IPS DF 4.7 (cell line): ENCODE measurements at regions not wholly inside any gene's neighbourhood (a gene's known extent, or its start where the extent isn't known, plus 50 kb on each side); places are given as distances from the start of the nearest gene placed in this dataset.

ENCODE experiments used
- DNase-seq: peaks from one replicate; pipeline ENCODE4 v3.0.0-alpha.2; 2013; ENCODE audit warnings: low spot score; ENCODE audit errors: extremely low read depth

- DNase-seq = no peak
Observed at GRCh38 chr14:29453045-29453444, 474.6 kb downstream of the PRKD1 start.

DNA sequence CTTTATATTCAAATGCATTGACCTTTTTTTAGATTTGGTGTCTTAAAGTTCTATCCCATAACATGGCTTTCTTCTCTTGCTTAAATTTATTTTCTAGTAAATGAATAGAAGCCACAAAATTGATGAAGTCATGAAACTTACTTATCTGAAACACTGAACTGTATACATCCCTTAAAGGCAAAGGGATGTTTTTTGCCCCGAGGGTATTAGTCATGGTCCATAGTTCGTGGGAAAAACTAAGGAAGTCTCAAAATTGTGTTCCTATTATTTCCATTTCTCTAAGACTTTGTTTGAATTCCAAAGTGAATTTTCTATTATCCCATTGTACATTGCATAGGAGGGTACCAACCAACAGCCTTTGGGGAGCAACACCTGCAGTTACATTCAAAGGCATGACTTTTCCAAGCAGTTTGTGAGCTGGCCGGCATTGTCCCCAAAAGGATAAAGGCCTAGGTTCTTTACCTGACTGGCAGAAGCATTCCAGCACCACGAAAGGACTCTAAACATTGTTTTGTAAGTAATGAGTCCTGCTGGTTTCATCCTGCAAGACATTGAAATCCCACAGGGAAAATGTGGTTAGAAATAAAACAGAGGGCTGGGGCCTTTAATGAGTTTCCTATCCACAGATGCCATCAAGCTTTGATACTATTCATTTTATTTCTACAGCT, 473.5 kb downstream of the PRKD1 start:
- no peak for DNase-seq

DNA sequence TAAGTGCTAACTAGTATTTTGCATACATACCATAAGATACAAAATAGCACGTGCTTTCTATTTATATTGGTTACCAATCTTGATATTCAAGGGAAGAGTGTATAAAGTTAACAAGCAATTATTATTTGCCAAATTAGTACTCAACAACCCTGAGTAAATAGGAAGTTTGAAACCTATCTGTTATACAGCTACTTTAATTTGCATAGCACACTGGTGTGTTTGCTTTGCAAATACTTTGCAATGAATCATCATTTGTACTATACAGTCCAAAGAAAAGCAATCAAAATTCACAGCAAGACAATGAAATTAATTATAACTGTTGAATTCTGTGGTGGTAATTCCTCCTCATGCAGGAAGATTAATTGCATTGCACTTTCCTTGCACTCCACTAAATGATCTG, 469.1 kb downstream of the PRKD1 start:
- no peak for DNase-seq

GRCh38 chr14:29459531-29459930, 468.1 kb downstream of the PRKD1 start:
- DNase-seq = no peak

DNA sequence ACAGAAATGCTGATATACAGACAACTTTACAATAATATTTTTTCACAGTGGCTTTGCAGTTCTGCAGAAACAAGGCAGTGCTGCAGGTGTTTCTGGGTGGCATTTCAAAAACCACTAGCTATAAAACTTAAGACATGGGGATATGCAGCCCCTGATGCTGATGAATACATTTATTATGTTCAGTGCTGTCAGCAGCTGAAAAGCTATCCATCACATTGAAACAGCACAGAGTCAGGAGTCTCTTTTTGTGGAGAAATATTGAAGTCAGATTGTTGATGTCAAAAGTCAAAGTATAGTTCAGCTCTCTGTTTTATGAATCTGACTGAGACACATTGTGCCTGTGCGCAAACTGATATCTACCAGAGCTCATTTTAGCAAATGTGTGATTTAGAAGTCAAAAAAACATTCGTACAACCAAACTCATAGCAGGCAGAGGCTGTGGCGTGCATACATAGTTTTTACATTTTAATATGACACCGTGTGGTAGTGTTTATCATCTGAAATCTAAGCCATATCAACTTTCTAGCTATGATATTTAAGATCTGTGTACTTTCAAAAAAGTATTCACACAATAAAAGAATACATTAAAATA, 467.6 kb downstream of the PRKD1 start:
- no peak for DNase-seq

- DNase-seq = no peak
Observed at GRCh38 chr14:29461101-29461500, 466.5 kb downstream of the PRKD1 start.

- no peak for DNase-seq
Observed at GRCh38 chr14:29461506-29461905, 466.1 kb downstream of the PRKD1 start.

DNA sequence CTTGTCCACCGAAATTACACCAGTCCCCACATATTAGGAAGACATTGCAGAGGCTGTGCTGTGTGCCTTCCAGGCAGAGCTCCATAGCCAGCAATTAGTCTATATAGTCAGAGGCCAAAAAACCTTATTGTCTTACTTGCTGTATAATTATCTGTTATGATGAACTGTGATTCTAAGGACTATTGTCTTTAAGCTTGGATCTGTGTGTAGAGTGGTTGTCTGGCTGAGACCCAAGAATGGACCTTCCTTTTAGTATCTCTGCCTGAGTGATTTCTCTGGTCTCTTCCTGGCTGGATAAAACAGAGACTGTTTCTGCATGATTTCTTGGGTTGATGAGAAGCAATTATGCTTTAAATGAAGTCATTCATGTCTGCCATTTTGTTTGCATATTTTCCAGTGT, 465.3 kb downstream of the PRKD1 start:
- no peak for DNase-seq

GRCh38 chr14:29462772-29463171, 464.9 kb downstream of the PRKD1 start:
- no peak for DNase-seq

- no peak for DNase-seq
Observed at GRCh38 chr14:29463727-29464395, 463.8 kb downstream of the PRKD1 start.

DNA sequence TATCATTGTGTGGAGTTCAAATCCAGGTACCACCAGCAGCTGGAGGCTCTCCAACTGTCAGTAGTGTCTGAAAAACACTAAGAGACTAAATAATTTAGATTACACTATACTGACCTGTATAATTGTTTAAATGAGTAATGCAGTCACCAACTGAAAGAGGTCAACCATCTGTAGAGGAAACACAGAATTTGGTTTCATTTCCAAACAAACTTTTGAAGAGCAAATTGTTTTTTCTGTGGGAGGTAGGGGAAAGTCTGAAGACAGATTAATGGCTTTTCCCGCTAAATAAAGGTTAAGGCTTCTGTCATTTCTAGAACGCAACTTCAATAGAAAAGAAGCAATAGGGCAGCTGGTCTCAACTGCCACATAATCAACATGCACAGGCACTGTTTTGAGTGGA, 462.6 kb downstream of the PRKD1 start:
- no peak for DNase-seq

DNA sequence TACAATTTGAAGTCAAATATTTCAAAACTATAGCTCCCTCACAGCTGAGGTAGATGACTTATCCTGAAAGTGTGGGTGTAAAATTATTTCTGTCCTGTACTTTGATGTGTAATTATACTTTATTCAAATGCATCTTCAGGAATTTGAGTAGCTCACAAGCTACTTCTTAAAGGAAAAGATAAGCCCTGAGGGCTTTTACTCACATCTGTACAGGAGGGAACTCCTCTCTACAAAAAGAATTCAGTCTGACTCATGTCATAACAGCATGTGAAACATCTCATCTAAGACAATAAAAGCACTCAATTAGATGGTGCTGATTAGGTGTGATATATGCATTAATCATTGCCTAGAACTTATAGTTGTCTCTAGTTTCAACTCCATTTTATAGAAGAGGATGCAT, 452.0 kb downstream of the PRKD1 start:
- DNase-seq = no peak

DNA sequence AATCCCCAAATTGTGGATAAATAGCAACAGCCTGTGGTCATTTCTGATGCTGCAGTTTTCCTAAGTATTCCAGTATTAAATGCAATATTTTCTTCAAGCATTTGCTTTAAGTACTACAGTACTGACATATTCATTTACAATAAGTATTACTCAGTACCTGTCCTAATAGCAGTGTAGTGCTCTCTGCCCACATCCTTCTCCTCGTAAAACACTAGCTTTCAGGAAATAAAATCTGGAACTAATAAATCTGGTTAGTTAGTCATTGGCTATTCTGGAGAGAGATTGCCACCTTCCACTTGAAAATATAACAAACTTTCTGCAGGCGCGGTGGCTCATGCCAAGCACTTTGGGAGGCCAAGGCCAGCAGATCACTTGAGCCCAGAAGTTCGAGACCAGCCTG, 441.5 kb downstream of the PRKD1 start:
- no peak for DNase-seq

DNA sequence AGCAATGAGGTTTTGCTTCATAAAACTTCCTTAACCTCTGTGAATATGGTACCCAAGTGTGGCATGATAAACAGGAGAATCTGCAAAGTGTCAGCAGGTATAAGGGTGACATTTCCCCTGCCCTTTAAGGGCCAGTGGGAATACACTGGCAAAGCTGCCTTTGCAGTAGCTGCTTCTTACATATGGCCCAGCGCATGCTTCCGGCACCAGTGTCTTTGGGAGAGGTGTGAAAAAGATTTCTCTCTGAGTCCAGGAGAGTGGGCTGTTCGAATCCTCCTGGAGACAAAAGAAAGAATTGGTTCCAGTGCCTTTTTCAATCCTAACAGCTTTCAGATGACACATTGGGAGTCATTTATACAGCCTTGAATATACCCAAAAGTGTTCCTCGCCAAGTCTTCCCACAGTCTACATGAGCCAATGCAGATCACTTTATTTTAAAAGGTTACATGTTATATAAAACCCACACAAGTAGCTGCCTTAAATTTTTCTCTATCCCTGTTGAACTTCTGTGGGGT, 437.7 kb downstream of the PRKD1 start:
- no peak for DNase-seq

GRCh38 chr14:29493849-29494248, 433.8 kb downstream of the PRKD1 start:
- DNase-seq = no peak

DNA sequence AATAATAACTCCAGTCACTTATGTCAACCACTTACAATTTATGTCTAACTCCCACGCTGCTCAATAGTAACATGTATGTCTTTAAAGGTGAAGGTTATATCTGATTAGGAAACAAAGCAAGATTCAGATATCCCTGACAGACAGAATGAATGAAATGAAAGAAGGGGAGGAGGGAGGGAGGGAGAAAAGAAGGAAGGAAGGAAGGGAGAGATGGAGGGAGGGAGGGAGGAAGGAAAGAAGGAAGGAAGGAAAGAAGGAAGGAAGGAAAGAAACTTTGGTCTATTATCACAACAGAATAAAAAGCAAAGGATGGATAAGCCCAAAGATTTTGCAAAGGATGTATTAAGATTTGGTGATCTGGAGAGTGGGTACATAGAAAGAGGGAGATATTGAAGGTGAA, 433.3 kb downstream of the PRKD1 start:
- no peak for DNase-seq

GRCh38 chr14:29503903-29504302, 423.7 kb downstream of the PRKD1 start:
- DNase-seq = no peak

GRCh38 chr14:29518335-29518734, 409.3 kb downstream of the PRKD1 start:
- DNase-seq = no peak

- DNase-seq = peak; percentile 22
Observed at GRCh38 chr14:29521526-29522137, 406.0 kb downstream of the PRKD1 start.
